Activated B cell treated with CpG ODN at 0.5 μM for 24 hours (primary cell): ENCODE measurements at regions not wholly inside any gene's neighbourhood (a gene's known extent, or its start where the extent isn't known, plus 50 kb on each side); places are given as distances from the start of the nearest gene placed in this dataset.

Experiments used
- ATAC-seq: fragments of 200-7000 bp; cut with Tn5 transposase; one replicate; pipeline ENCODE4 v1.10.0; 2021; ENCODE audit warnings: low read depth, mild to moderate bottlenecking, moderate library complexity
- CTCF ChIA-PET: fragments of 350-600 bp; sonication (Branson Sonifier 250); formaldehyde crosslinking; loops from one replicate; lab custom pipeline; 2021; ENCODE audit warnings: antibody characterized with exemption; lab: Charles Lee
- POLR2A ChIA-PET: fragments of 350-600 bp; sonication (Branson Sonifier 250); formaldehyde crosslinking; loops from one replicate; lab custom pipeline; 2021; ENCODE audit warnings: antibody characterized with exemption; lab: Charles Lee
- DNase-seq: peaks from one replicate; pipeline ENCODE4 v3.0.0; 2022
- H3K27ac Mint-ChIP-seq: one replicate; pipeline ENCODE4 v1.8.0; 2020; ENCODE audit warnings: mixed read lengths
- H3K27me3 Mint-ChIP-seq: one replicate; pipeline ENCODE4 v1.8.0; 2021; ENCODE audit warnings: mixed read lengths
- H3K36me3 Mint-ChIP-seq: one replicate; pipeline ENCODE4 v1.8.0; 2021; ENCODE audit warnings: low read depth, mixed read lengths
- H3K4me1 Mint-ChIP-seq: one replicate; pipeline ENCODE4 v1.8.0; 2021; ENCODE audit warnings: mixed read lengths
- H3K4me3 Mint-ChIP-seq: one replicate; pipeline ENCODE4 v1.8.0; 2020; ENCODE audit warnings: mild to moderate bottlenecking, mixed read lengths
- H3K9me3 Mint-ChIP-seq: one replicate; pipeline ENCODE4 v1.8.0; 2020; ENCODE audit warnings: mixed read lengths
- intact Hi-C: fragments of 100-400 bp; cut with micrococcal nuclease; formaldehyde crosslinking; loops from one replicate; pipeline ENCODE4 v1.15.1; 2024
- TF ChIP-seq, protein P1 (sequence below): fragments of 200-600 bp; IDR thresholded peaks from one replicate; pipeline ENCODE4 v1.8.0; 2022; ENCODE audit warnings: antibody characterized with exemption, mild to moderate bottlenecking

DNA sequence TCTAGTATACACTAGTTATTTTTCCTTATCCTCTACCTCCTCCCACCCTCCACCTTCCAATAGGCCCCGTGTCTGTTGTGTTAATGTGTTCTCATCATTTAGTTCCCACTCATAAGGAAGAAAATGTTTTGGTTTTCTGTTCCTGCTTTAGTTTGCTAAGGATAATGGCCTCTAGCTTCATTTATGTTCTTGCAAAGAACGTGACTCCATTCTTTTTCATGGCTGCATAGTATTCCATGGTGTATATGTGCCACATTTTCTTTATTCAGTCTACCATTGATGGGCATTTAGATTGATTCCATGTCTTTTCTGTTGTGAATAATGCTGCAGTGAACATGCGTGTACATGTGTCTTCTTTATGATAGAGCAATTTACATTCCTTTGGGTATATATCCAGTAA, 146.5 kb upstream of the GAS1 start:
- POLR2A ChIA-PET, result no interaction called here
- H3K27me3 Mint-ChIP-seq, result no peaks in the 10 kb centered on the region

DNA sequence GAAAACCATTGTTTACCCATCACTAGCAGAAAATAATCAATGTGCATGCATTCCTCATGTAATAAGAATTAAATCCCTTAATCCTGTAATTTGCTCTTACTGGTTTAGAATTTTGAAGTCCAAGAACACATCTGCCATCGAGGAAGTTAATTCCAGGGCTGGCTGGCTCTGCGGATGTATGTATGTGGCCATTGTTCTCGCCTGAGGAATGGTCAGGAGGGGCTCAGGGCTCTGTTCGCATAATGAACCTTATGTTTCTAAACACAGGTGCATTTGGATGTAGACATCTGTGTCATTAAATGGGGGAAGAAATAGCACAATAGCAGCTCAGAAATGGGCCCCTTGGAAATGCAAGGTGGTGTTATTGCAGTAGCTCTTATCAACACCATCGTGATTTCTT, 148.6 kb upstream of the GAS1 start:
- POLR2A ChIA-PET, result no interaction called here
- no peak for DNase-seq
- intact Hi-C loops, result no loop called here
- CTCF ChIA-PET, result no interaction called here
- ATAC-seq, result no peak
- Mint-ChIP-seq H3K27ac (no peak overlapping the region), H3K4me3 (no peak overlapping the region), H3K4me1 (no peaks in the 10 kb centered on the region), H3K36me3 (no peaks in the 10 kb centered on the region), H3K27me3 (no peaks in the 10 kb centered on the region), H3K9me3 (peaks cover 4% of the 10 kb centered on the region)
- TF ChIP-seq, protein P1, sequence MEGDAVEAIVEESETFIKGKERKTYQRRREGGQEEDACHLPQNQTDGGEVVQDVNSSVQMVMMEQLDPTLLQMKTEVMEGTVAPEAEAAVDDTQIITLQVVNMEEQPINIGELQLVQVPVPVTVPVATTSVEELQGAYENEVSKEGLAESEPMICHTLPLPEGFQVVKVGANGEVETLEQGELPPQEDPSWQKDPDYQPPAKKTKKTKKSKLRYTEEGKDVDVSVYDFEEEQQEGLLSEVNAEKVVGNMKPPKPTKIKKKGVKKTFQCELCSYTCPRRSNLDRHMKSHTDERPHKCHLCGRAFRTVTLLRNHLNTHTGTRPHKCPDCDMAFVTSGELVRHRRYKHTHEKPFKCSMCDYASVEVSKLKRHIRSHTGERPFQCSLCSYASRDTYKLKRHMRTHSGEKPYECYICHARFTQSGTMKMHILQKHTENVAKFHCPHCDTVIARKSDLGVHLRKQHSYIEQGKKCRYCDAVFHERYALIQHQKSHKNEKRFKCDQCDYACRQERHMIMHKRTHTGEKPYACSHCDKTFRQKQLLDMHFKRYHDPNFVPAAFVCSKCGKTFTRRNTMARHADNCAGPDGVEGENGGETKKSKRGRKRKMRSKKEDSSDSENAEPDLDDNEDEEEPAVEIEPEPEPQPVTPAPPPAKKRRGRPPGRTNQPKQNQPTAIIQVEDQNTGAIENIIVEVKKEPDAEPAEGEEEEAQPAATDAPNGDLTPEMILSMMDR, result no peak

More for the DNA sequence above, 146.5 kb upstream of the GAS1 start:
- intact Hi-C loops, result no loop called here
- no peaks in the 10 kb centered on the region for H3K4me1 Mint-ChIP-seq
- H3K9me3 Mint-ChIP-seq, result peaks cover 4% of the 10 kb centered on the region
- no peak overlapping the region for H3K27ac Mint-ChIP-seq
- no peaks in the 10 kb centered on the region for H3K36me3 Mint-ChIP-seq
- TF ChIP-seq, protein P1, result no peak
- CTCF ChIA-PET, result no interaction called here
- no peak overlapping the region for H3K4me3 Mint-ChIP-seq
- no peak for DNase-seq
- ATAC-seq, result no peak

DNA sequence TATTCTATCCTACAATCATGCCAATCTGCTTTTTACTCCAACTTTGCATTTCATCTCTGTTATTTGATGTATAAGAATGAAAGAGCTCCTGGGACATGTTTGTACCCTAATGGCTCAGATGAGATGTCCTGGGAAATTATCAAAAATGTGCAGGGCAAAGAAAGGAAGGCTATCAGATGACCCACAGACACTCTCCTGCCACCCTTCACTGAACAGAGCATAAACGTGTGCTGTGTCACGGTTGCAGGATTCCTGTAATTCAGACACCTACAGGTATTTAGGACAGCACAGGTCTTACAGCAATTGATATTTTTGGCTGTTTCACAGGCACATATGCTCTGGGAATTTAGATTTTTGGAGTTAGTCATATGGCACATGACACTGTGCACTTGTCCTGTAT, 149.2 kb upstream of the GAS1 start:
- Mint-ChIP-seq H3K27me3 (no peaks in the 10 kb centered on the region), H3K9me3 (peaks cover 4% of the 10 kb centered on the region), H3K4me3 (no peak overlapping the region), H3K36me3 (no peaks in the 10 kb centered on the region), H3K4me1 (no peaks in the 10 kb centered on the region), H3K27ac (no peak overlapping the region)
- no peak for DNase-seq
- ChIA-PET CTCF (no interaction called here), POLR2A (no interaction called here)
- ATAC-seq, result no peak
- TF ChIP-seq, protein P1, result no peak
- intact Hi-C loops, result no loop called here

DNA sequence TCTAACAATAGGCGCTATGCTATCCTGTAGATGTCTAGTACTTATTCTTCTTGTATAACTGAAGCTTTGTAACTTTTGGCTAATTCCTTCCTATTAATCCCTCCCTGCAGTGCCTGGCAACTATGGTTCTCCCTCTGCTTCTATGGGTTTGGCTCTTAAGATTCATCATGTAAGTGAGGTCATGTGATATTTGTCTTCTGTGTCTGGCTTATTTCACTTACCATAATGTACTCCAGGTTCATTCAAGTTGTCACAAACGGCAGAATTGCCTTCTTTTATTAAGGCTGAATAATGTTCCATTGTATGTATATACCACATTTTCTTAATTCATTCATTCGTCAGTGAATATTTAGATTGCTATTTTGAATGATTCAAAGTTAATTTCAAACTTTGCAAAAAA, 149.9 kb upstream of the GAS1 start:
- ATAC-seq (no peak), DNase-seq (no peak)
- Mint-ChIP-seq H3K27me3 (no peaks in the 10 kb centered on the region), H3K36me3 (no peaks in the 10 kb centered on the region), H3K4me1 (no peaks in the 10 kb centered on the region), H3K27ac (no peak overlapping the region), H3K4me3 (no peak overlapping the region), H3K9me3 (peaks cover 4% of the 10 kb centered on the region)
- TF ChIP-seq, protein P1, result no peak
- ChIA-PET CTCF (interaction anchor here (0.7 kb wide), 1 partner anchor 63 kb away, joined by 3 read pairs; no protein-coding TSS in a partner anchor), POLR2A (no interaction called here)
- intact Hi-C loops, result no loop called here

DNA sequence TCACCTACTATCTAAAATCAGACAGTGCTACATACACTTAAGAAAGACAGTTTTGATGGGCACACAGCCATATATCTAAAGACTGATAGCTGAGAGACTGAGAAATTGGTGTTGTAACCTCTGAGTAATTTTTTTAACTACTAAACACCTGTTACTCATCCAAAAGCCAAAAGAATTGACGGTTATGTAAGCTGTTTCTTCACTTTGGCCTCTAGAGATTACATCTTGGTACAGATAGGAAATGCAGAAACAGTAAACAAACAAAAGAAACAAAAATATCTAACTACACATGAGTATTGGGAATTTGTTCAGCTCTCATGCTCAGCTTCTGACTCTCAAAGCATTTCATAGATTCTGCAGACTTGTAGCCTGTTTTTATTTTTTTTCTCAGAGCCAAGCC, 152.1 kb upstream of the GAS1 start:
- Mint-ChIP-seq H3K27ac (no peak overlapping the region), H3K9me3 (peaks cover 2% of the 10 kb centered on the region), H3K27me3 (peaks cover 2% of the 10 kb centered on the region), H3K4me1 (no peaks in the 10 kb centered on the region), H3K36me3 (no peaks in the 10 kb centered on the region), H3K4me3 (no peak overlapping the region)
- ChIA-PET POLR2A (no interaction called here), CTCF (no interaction called here)
- ATAC-seq (no peak), DNase-seq (no peak)
- intact Hi-C loops, result no loop called here
- TF ChIP-seq, protein P1, result no peak
